HepG2 (cell line): ENCODE measurements at regions not wholly inside any gene's neighbourhood (a gene's known extent, or its start where the extent isn't known, plus 50 kb on each side); places are given as distances from the start of the nearest gene placed in this dataset.

ENCODE experiments used
- ATAC-seq: fragments of 200-7000 bp; cut with Tn5 transposase; 3 replicates; pipeline ENCODE4 v1.9.1; 2020; ENCODE audit warnings: mild to moderate bottlenecking, moderate library complexity
- BruUV-seq: library from RNA; stranded (reverse); fragments of 400-500 nt; replicated peaks from 2 replicates; lab custom pipeline; 2021; lab: Mats Ljungman, UMichigan
- CTCF ChIA-PET: fragments of 300-600 bp; formaldehyde crosslinking; extraction: SDS; loops from one replicate; lab custom pipeline; 2021; ENCODE audit warnings: low total read pairs, inconsistent platforms, low intra/inter-chr PET ratio; lab: Yijun Ruan, JAX
- POLR2A ChIA-PET: fragments of 350-600 bp; sonication (Branson Sonifier 250); formaldehyde crosslinking; loops from one replicate; lab custom pipeline; 2020; ENCODE audit warnings: antibody characterized with exemption, inconsistent platforms; lab: Yijun Ruan, JAX
- DNase-seq: peaks from one replicate; pipeline ENCODE4 v3.0.0-alpha.2; 2015; ENCODE audit warnings: low spot score
- FAIRE-seq: peaks from 3 replicates; lab custom pipeline; 2011; peaks lifted over from hg19 to GRCh38; lab: Jason Lieb, UNC
- H2AFZ ChIP-seq: one replicate; pipeline ENCODE4 v1.6.1; 2011; ENCODE audit warnings: low read length, inconsistent platforms
- H3K27ac ChIP-seq: fragments of 300-600 bp; 3 replicates; pipeline ENCODE4 v1.8.0; 2011; ENCODE audit warnings: mixed run types, mild to moderate bottlenecking, mixed read lengths, low read length, inconsistent platforms; ENCODE audit not compliant: insufficient read depth; ENCODE audit errors: extremely low read length
- H3K27me3 ChIP-seq, 2 experiments: fragments of 200-600 bp in 1 of 2; 2 replicates in 1 of 2; 3 replicates in 1 of 2; pipeline versions ENCODE4 v1.6.0 to v1.8.0; 2011; ENCODE audit warnings: low read length in 2 of 2, mild to moderate bottlenecking in 2 of 2, moderate library complexity in 2 of 2, inconsistent platforms in 1 of 2; ENCODE audit not compliant: insufficient read depth in 2 of 2, control insufficient read depth in 1 of 2
- H3K36me3 ChIP-seq, 2 experiments: fragments of 200-600 bp in 1 of 2; replicated peaks in 1 of 2; 2 replicates in 1 of 2; 3 replicates in 1 of 2; pipeline versions ENCODE4 v1.5.1 to v1.8.0; 2011; ENCODE audit warnings: low read length in 2 of 2, inconsistent platforms in 1 of 2; ENCODE audit not compliant: insufficient read depth in 2 of 2, control insufficient read depth in 1 of 2
- H3K4me1 ChIP-seq: 2 replicates; pipeline ENCODE4 v1.5.1; 2012; ENCODE audit warnings: low read length, inconsistent platforms; ENCODE audit not compliant: insufficient read depth
- H3K4me2 ChIP-seq: 2 replicates; pipeline ENCODE4 v1.6.0; 2011; ENCODE audit warnings: low read depth, low read length, inconsistent platforms
- H3K4me3 ChIP-seq, 3 experiments: fragments of 200-600 bp in 1 of 3; sonication (generic), shearing (Covaris generic) in 1 of 3; replicated peaks in 1 of 3; 2 replicates each; pipeline ENCODE4 v1.5.1; 2011 to 2016; ENCODE audit warnings: low read length in 3 of 3, inconsistent platforms in 2 of 3, low read depth in 2 of 3, mild to moderate bottlenecking in 2 of 3, control low read depth in 1 of 3, mixed read lengths in 1 of 3; ENCODE audit not compliant: insufficient read depth in 1 of 3
- H3K79me2 ChIP-seq: one replicate; pipeline ENCODE4 v1.6.1; 2011; ENCODE audit warnings: low read length, inconsistent platforms; ENCODE audit not compliant: insufficient read depth
- H3K9ac ChIP-seq: 2 replicates; pipeline ENCODE4 v1.6.0; 2011; ENCODE audit warnings: mild to moderate bottlenecking, low read depth, low read length, inconsistent platforms; ENCODE audit not compliant: insufficient read depth
- H3K9me3 ChIP-seq: 2 replicates; pipeline ENCODE4 v1.5.1; 2012; ENCODE audit warnings: mild to moderate bottlenecking, low read length
- H4K20me1 ChIP-seq: 2 replicates; pipeline ENCODE4 v1.6.0; 2011; ENCODE audit warnings: inconsistent platforms, mild to moderate bottlenecking, low read length, moderate library complexity; ENCODE audit not compliant: insufficient read depth
- ARNT2 ChIP-seq: sonication (generic); formaldehyde crosslinking; IDR thresholded peaks from 2 replicates; pipeline ENCODE4 v1.8.0; 2022; ENCODE audit warnings: mild to moderate bottlenecking, low read depth, missing genetic modification reagents, moderate library complexity
- CBFB ChIP-seq: sonication (generic); formaldehyde crosslinking; IDR thresholded peaks from 2 replicates; pipeline ENCODE4 v1.4.0; 2020; ENCODE audit warnings: missing genetic modification reagents
- FOXM1 ChIP-seq: sonication (generic); formaldehyde crosslinking; IDR thresholded peaks from 2 replicates; pipeline ENCODE4 v1.5.0; 2020; ENCODE audit warnings: missing genetic modification reagents
- ISX ChIP-seq: sonication (generic); formaldehyde crosslinking; conservative IDR thresholded peaks from 2 replicates; pipeline ENCODE4 v1.5.0; 2020; ENCODE audit warnings: missing genetic modification reagents
- KAT2B ChIP-seq: fragments of 150-350 bp; IDR thresholded peaks from 2 replicates; pipeline ENCODE4 v1.6.1; 2014; ENCODE audit warnings: low read depth, low read length, borderline replicate concordance
- KLF11 ChIP-seq: IDR thresholded peaks from 2 replicates; pipeline ENCODE4 v1.6.1; 2016; ENCODE audit warnings: missing compliant biosample characterization
- KLF16 ChIP-seq, 2 experiments: sonication (generic) in 1 of 2; formaldehyde crosslinking in 1 of 2; IDR thresholded peaks; 2 replicates each; pipeline versions ENCODE4 v1.6.1 to v1.8.0; 2016 to 2023; ENCODE audit warnings: missing genetic modification reagents in 2 of 2, missing compliant biosample characterization in 1 of 2
- MBNL3 ChIP-seq: fragments of 250-450 bp; sonication (Bioruptor Pico); conservative IDR thresholded peaks from 2 replicates; pipeline ENCODE4 v1.8.0; 2022; ENCODE audit warnings: mild to moderate bottlenecking, inconsistent platforms
- MED8 ChIP-seq: sonication (generic); formaldehyde crosslinking; IDR thresholded peaks from 2 replicates; pipeline ENCODE4 v1.8.1; 2023; ENCODE audit warnings: mild to moderate bottlenecking, missing genetic modification reagents; ENCODE audit not compliant: insufficient replicate concordance
- SCMH1 ChIP-seq: sonication (generic); formaldehyde crosslinking; IDR thresholded peaks from 2 replicates; pipeline ENCODE4 v1.9.0; 2021; ENCODE audit warnings: missing genetic modification reagents, mild to moderate bottlenecking, borderline replicate concordance
- SMARCC2 ChIP-seq: fragments of 450-650 bp; IDR thresholded peaks from 2 replicates; pipeline ENCODE4 v1.6.1; 2017; ENCODE audit warnings: antibody characterized with exemption, mild to moderate bottlenecking
- SP4 ChIP-seq: sonication (generic); formaldehyde crosslinking; IDR thresholded peaks from 2 replicates; pipeline ENCODE4 v1.8.1; 2023; ENCODE audit warnings: mild to moderate bottlenecking, missing genetic modification reagents
- ZNF703 ChIP-seq: sonication (generic); formaldehyde crosslinking; IDR thresholded peaks from 2 replicates; pipeline ENCODE4 v1.5.1; 2020; ENCODE audit warnings: missing genetic modification reagents, mild to moderate bottlenecking, moderate library complexity, borderline replicate concordance
- ZNF747 ChIP-seq: sonication (generic); formaldehyde crosslinking; IDR thresholded peaks from 2 replicates; pipeline ENCODE4 v1.8.1; 2023; ENCODE audit warnings: missing genetic modification reagents, mild to moderate bottlenecking, borderline replicate concordance
- ZNF761 ChIP-seq: sonication (generic); formaldehyde crosslinking; conservative IDR thresholded peaks from 2 replicates; pipeline ENCODE4 v1.4.0; 2020; ENCODE audit warnings: mild to moderate bottlenecking, missing genetic modification reagents
- WGBS: methylation state at CpG from one replicate; pipeline ENCODE4 v1.1.6; 2017; ENCODE audit warnings: low lambda C conversion rate; 5-methylcytosine and 5-hydroxymethylcytosine counted together
- in situ Hi-C: cut with HindIII; loops from 2 replicates; pipeline ENCODE4 v1.10.0; 2017; ENCODE audit warnings: low pct_unique_long_range_greater_than_20kb; ENCODE audit not compliant: extremely low pct_ligation_motif_present
- intact Hi-C: fragments of 100-400 bp; cut with micrococcal nuclease; formaldehyde crosslinking; loops from one replicate; pipeline ENCODE4 v1.10.0; 2022; ENCODE audit not compliant: unreplicated experiment
- TF ChIP-seq, protein P1 (sequence below): sonication (generic); formaldehyde crosslinking; IDR thresholded peaks from 2 replicates; pipeline ENCODE4 v1.4.0; 2020; ENCODE audit warnings: missing genetic modification reagents
- TF ChIP-seq, protein P2 (sequence below): sonication (generic); formaldehyde crosslinking; IDR thresholded peaks from 2 replicates; pipeline ENCODE4 v1.8.0; 2022; ENCODE audit warnings: missing genetic modification reagents, mild to moderate bottlenecking, moderate library complexity, borderline replicate concordance
- TF ChIP-seq, protein P3 (sequence below): sonication (generic); formaldehyde crosslinking; IDR thresholded peaks from 2 replicates; pipeline ENCODE4 v1.4.0; 2020; ENCODE audit warnings: mild to moderate bottlenecking, low read depth, missing genetic modification reagents

DNA sequence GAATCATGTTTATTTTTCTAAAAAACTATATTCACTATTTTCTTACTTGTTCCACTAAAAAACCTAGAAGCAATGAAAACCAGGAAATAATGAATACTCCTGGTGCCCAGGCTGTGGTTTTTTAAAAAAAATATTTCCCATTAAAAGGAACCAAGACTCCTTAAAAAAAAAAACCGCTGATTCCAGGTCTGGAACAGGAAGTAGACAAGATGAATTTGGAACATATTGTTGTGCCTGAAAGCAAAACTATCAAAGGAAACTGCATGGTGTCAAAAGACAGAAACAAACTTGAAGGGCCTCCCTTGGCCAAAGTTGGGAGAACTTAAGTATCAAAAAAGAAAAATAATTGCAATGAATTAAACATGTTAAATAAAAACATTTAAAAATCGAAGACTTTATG lies 245.3 kb upstream of the P2RY1 start (continued):
- TF ChIP-seq, protein P1, sequence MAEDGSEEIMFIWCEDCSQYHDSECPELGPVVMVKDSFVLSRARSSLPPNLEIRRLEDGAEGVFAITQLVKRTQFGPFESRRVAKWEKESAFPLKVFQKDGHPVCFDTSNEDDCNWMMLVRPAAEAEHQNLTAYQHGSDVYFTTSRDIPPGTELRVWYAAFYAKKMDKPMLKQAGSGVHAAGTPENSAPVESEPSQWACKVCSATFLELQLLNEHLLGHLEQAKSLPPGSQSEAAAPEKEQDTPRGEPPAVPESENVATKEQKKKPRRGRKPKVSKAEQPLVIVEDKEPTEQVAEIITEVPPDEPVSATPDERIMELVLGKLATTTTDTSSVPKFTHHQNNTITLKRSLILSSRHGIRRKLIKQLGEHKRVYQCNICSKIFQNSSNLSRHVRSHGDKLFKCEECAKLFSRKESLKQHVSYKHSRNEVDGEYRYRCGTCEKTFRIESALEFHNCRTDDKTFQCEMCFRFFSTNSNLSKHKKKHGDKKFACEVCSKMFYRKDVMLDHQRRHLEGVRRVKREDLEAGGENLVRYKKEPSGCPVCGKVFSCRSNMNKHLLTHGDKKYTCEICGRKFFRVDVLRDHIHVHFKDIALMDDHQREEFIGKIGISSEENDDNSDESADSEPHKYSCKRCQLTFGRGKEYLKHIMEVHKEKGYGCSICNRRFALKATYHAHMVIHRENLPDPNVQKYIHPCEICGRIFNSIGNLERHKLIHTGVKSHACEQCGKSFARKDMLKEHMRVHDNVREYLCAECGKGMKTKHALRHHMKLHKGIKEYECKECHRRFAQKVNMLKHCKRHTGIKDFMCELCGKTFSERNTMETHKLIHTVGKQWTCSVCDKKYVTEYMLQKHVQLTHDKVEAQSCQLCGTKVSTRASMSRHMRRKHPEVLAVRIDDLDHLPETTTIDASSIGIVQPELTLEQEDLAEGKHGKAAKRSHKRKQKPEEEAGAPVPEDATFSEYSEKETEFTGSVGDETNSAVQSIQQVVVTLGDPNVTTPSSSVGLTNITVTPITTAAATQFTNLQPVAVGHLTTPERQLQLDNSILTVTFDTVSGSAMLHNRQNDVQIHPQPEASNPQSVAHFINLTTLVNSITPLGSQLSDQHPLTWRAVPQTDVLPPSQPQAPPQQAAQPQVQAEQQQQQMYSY = no peak
- TF ChIP-seq MBNL3 (CRISPR knock-in tag) (no peak), SCMH1 (CRISPR knock-in tag) (no peak), SP4 (CRISPR knock-in tag) (no peak), SMARCC2 (no peak), CBFB (CRISPR knock-in tag) (no peak)
- TF ChIP-seq, protein P2, sequence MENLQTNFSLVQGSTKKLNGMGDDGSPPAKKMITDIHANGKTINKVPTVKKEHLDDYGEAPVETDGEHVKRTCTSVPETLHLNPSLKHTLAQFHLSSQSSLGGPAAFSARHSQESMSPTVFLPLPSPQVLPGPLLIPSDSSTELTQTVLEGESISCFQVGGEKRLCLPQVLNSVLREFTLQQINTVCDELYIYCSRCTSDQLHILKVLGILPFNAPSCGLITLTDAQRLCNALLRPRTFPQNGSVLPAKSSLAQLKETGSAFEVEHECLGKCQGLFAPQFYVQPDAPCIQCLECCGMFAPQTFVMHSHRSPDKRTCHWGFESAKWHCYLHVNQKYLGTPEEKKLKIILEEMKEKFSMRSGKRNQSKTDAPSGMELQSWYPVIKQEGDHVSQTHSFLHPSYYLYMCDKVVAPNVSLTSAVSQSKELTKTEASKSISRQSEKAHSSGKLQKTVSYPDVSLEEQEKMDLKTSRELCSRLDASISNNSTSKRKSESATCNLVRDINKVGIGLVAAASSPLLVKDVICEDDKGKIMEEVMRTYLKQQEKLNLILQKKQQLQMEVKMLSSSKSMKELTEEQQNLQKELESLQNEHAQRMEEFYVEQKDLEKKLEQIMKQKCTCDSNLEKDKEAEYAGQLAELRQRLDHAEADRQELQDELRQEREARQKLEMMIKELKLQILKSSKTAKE (CRISPR knock-in tag) = no peak

DNA sequence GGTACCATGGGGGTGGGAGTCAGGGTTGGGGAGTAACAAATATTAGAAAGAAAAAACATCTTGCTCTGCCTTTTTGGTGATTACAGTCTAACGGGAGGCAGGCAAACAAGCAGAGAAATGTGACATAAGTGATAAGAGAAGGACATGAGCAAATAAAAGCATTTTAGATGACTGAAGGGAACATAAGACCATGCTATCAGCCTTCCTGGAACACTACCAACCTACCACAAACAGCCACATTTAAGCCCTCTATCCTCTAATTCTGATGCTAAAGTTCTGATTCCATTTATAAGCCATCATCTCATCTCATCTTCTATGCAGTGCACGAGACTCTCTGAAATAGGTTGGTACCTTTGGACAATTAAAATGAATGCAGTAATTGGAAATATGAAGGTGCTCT lies 243.4 kb upstream of the P2RY1 start:
- H4K20me1 ChIP-seq = no peaks in the 10 kb centered on the region
- no peak overlapping the region for H2AFZ ChIP-seq
- H3K9me3 ChIP-seq = no peaks in the 10 kb centered on the region
- ATAC-seq = no peak
- intact Hi-C loops = no loop called here
- in situ Hi-C loops = no loop called here
- no peaks in the 10 kb centered on the region for H3K79me2 ChIP-seq
- H3K4me1 ChIP-seq = peaks cover 13% of the 10 kb centered on the region
- H3K9ac ChIP-seq = no peak overlapping the region
- 4% methylated on average over 2 of the region's 2 CpGs for WGBS
- no TSS peak for BruUV-seq
- ChIA-PET CTCF (no interaction called here), POLR2A (no interaction called here)
- no peaks in the 10 kb centered on the region for H3K36me3 ChIP-seq
- no peak overlapping the region for H3K4me2 ChIP-seq
- no peak for DNase-seq
- no peaks in the 10 kb centered on the region for H3K27me3 ChIP-seq
- TF ChIP-seq KAT2B = no peak
- TF ChIP-seq ZNF761 (CRISPR knock-in tag) = no peak
- TF ChIP-seq MED8 (CRISPR knock-in tag) = no peak
- no peak for TF ChIP-seq KLF16 (CRISPR knock-in tag; IDR thresholded peaks at IDR 0.05)
- no peak for TF ChIP-seq KLF11 (CRISPR knock-in tag)
- no peak for TF ChIP-seq FOXM1
- no peak for TF ChIP-seq ARNT2
- no peak for TF ChIP-seq ZNF747 (CRISPR knock-in tag)
- TF ChIP-seq ZNF703 = no peak
- TF ChIP-seq, protein P3, sequence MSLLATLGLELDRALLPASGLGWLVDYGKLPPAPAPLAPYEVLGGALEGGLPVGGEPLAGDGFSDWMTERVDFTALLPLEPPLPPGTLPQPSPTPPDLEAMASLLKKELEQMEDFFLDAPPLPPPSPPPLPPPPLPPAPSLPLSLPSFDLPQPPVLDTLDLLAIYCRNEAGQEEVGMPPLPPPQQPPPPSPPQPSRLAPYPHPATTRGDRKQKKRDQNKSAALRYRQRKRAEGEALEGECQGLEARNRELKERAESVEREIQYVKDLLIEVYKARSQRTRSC = no peak
- no peak for TF ChIP-seq ISX (CRISPR knock-in tag)
- H3K27ac ChIP-seq = no peak overlapping the region
- no peak for FAIRE-seq
- H3K4me3 ChIP-seq = no peak overlapping the region
